ENCODE measurements at regions not wholly inside any gene's neighbourhood (a gene's known extent, or its start where the extent isn't known, plus 50 kb on each side); places are given as distances from the start of the nearest gene placed in this dataset.

GRCh38 chr5:4197151-4197550, 601.5 kb downstream of the IRX1 start:
- no peak for DNase-seq (ENCODE audit: low read depth)

- DNase-seq (ENCODE audit: low read depth) = no peak
Observed at GRCh38 chr5:4198461-4198860, 602.8 kb downstream of the IRX1 start.

- no peak for DNase-seq (ENCODE audit: low read depth)
Observed at GRCh38 chr5:4199049-4199841, 603.6 kb downstream of the IRX1 start.

- no peak for DNase-seq (ENCODE audit: low read depth)
Observed at GRCh38 chr5:4203146-4203545, 607.5 kb downstream of the IRX1 start.

GRCh38 chr5:4204276-4205141, 608.9 kb downstream of the IRX1 start:
- DNase-seq (ENCODE audit: low read depth) = no peak

GRCh38 chr5:4205398-4205797, 609.8 kb downstream of the IRX1 start:
- DNase-seq (ENCODE audit: low read depth) = no peak

- no peak for DNase-seq (ENCODE audit: low read depth)
Observed at GRCh38 chr5:4206127-4206526, 610.5 kb downstream of the IRX1 start.

- no peak for DNase-seq (ENCODE audit: low read depth)
Observed at GRCh38 chr5:4207486-4207885, 611.9 kb downstream of the IRX1 start.

GRCh38 chr5:4208537-4208936, 612.9 kb downstream of the IRX1 start:
- no peak for DNase-seq (ENCODE audit: low read depth)

GRCh38 chr5:4208996-4209395, 613.4 kb downstream of the IRX1 start:
- DNase-seq (ENCODE audit: low read depth) = no peak

- no peak for DNase-seq (ENCODE audit: low read depth)
Observed at GRCh38 chr5:4212071-4212739, 616.6 kb downstream of the IRX1 start.

GRCh38 chr5:4212981-4213819, 617.6 kb downstream of the IRX1 start:
- DNase-seq (ENCODE audit: low read depth) = no peak

GRCh38 chr5:4215143-4215542, 619.5 kb downstream of the IRX1 start:
- no peak for DNase-seq (ENCODE audit: low read depth)

GRCh38 chr5:4216142-4216541, 620.5 kb downstream of the IRX1 start:
- no peak for DNase-seq (ENCODE audit: low read depth)

- no peak for DNase-seq (ENCODE audit: low read depth)
Observed at GRCh38 chr5:4220016-4220415, 624.4 kb downstream of the IRX1 start.

GRCh38 chr5:4221048-4221447, 625.4 kb downstream of the IRX1 start:
- no peak for DNase-seq (ENCODE audit: low read depth)

GRCh38 chr5:4222147-4222546, 626.5 kb downstream of the IRX1 start:
- DNase-seq (ENCODE audit: low read depth) = no peak

- no peak for DNase-seq (ENCODE audit: low read depth)
Observed at GRCh38 chr5:4222821-4223220, 627.2 kb downstream of the IRX1 start.

GRCh38 chr5:4225741-4226140, 630.1 kb downstream of the IRX1 start:
- no peak for DNase-seq (ENCODE audit: low read depth)

GRCh38 chr5:4226565-4226964, 630.9 kb downstream of the IRX1 start:
- no peak for DNase-seq (ENCODE audit: low read depth)

- DNase-seq (ENCODE audit: low read depth) = no peak
Observed at GRCh38 chr5:4228708-4229107, 633.1 kb downstream of the IRX1 start.
